OCI-LY7 (cell line): ENCODE measurements at regions not wholly inside any gene's neighbourhood (a gene's known extent, or its start where the extent isn't known, plus 50 kb on each side); places are given as distances from the start of the nearest gene placed in this dataset.

ENCODE experiments used
- BruUV-seq: library from RNA; stranded (reverse); fragments of 400-500 nt; replicated peaks from 2 replicates; lab custom pipeline; 2021; lab: Mats Ljungman, UMichigan
- CTCF ChIA-PET: fragments of 300-600 bp; sonication (Branson Sonifier 250); formaldehyde crosslinking; loops from one replicate; lab custom pipeline; 2022; ENCODE audit warnings: antibody characterized with exemption; ENCODE audit not compliant: unreplicated experiment; lab: Charles Lee
- POLR2A ChIA-PET: fragments of 300-600 bp; sonication (Branson Sonifier 250); formaldehyde crosslinking; loops from one replicate; lab custom pipeline; 2022; ENCODE audit warnings: antibody characterized with exemption; lab: Charles Lee
- DNase-seq: peaks from one replicate; pipeline ENCODE4 v3.0.0-alpha.2; 2015; ENCODE audit warnings: low spot score
- H2AFZ ChIP-seq: fragments of 200-600 bp; sonication (generic), shearing (Covaris generic); 2 replicates; pipeline ENCODE4 v1.6.1; 2014; ENCODE audit warnings: mild to moderate bottlenecking, antibody characterized with exemption, low read length, moderate library complexity
- H3K27ac ChIP-seq: fragments of 200-600 bp; sonication (generic); 2 replicates; pipeline ENCODE4 v1.5.1; 2014; ENCODE audit warnings: mixed run types, low read depth, mild to moderate bottlenecking, moderate library complexity, low read length, inconsistent platforms; ENCODE audit not compliant: poor library complexity, severe bottlenecking
- H3K36me3 ChIP-seq: fragments of 200-600 bp; sonication (generic); 2 replicates; pipeline ENCODE4 v1.6.1; 2014; ENCODE audit warnings: mild to moderate bottlenecking, antibody characterized with exemption, low read length, moderate library complexity, mixed read lengths; ENCODE audit not compliant: insufficient read depth
- H3K4me1 ChIP-seq: fragments of 200-600 bp; sonication (generic); 2 replicates; pipeline ENCODE4 v1.5.1; 2014; ENCODE audit warnings: mild to moderate bottlenecking, low read length; ENCODE audit not compliant: insufficient read depth, poor library complexity, severe bottlenecking
- H3K4me2 ChIP-seq: fragments of 200-600 bp; sonication (generic); 2 replicates; pipeline ENCODE4 v1.6.1; 2014; ENCODE audit warnings: mild to moderate bottlenecking, low read length
- H3K4me3 ChIP-seq: fragments of 200-600 bp; sonication (generic); 2 replicates; pipeline ENCODE4 v1.5.1; 2014; ENCODE audit warnings: mild to moderate bottlenecking, low read depth, low read length; ENCODE audit not compliant: poor library complexity, severe bottlenecking
- H3K79me2 ChIP-seq: fragments of 200-600 bp; sonication (generic); 2 replicates; pipeline ENCODE4 v1.6.1; 2016; ENCODE audit warnings: low read depth, mild to moderate bottlenecking, low read length, moderate library complexity, mixed read lengths; ENCODE audit not compliant: insufficient read depth
- H3K9me2 ChIP-seq: fragments of 200-600 bp; sonication (generic); 2 replicates; pipeline ENCODE4 v1.6.1; 2016; ENCODE audit warnings: mild to moderate bottlenecking, low read length, mixed read lengths; ENCODE audit not compliant: insufficient read depth
- H3K9me3 ChIP-seq: fragments of 200-600 bp; sonication (generic); 2 replicates; pipeline ENCODE4 v1.6.1; 2014; ENCODE audit warnings: mild to moderate bottlenecking, mixed run types, low read length, mixed read lengths
- H4K20me1 ChIP-seq: fragments of 200-600 bp; sonication (generic); 2 replicates; pipeline ENCODE4 v1.6.1; 2014; ENCODE audit warnings: mild to moderate bottlenecking, antibody characterized with exemption, low read length, moderate library complexity, mixed read lengths; ENCODE audit not compliant: insufficient read depth
- CTCF ChIP-seq: fragments of 200-600 bp; sonication (generic); conservative IDR thresholded peaks from 2 replicates; pipeline ENCODE4 v1.5.1; 2014; ENCODE audit warnings: mild to moderate bottlenecking, antibody characterized with exemption, low read length, moderate library complexity, mixed read lengths
- EZH2phosphoT487 ChIP-seq: fragments of 200-600 bp; sonication (generic); IDR thresholded peaks from 2 replicates; pipeline ENCODE4 v1.6.1; 2018; ENCODE audit warnings: low read depth, borderline replicate concordance, mild to moderate bottlenecking, mixed run types, antibody characterized with exemption, low read length, moderate library complexity, mixed read lengths
- intact Hi-C: fragments of 100-400 bp; cut with micrococcal nuclease; formaldehyde crosslinking; loops from one replicate; pipeline ENCODE4 v1.10.0; 2022; ENCODE audit not compliant: unreplicated experiment

GRCh38 chr9:107734256-107735013, 244.9 kb upstream of the KLF4 start:
- CTCF ChIA-PET = no interaction called here
- intact Hi-C loops = no loop called here
- no TSS peak for BruUV-seq
- no peaks in the 10 kb centered on the region for H3K9me3 ChIP-seq
- TF ChIP-seq CTCF = no peak
- no peak for TF ChIP-seq EZH2phosphoT487
- no peak overlapping the region for H2AFZ ChIP-seq
- no peak overlapping the region for H3K4me2 ChIP-seq
- H3K27ac ChIP-seq = no peak overlapping the region
- H4K20me1 ChIP-seq = no peaks in the 10 kb centered on the region
- POLR2A ChIA-PET = interaction anchor here (0.7 to 1.2 kb wide), 3 partner anchors 8 to 24 kb away, joined by 3 to 4 read pairs (median 3); no protein-coding TSS in a partner anchor
- DNase-seq = no peak
- no peaks in the 10 kb centered on the region for H3K9me2 ChIP-seq
- H3K79me2 ChIP-seq = no peaks in the 10 kb centered on the region
- H3K4me3 ChIP-seq = no peak overlapping the region
- H3K4me1 ChIP-seq = no peaks in the 10 kb centered on the region
- H3K36me3 ChIP-seq = no peaks in the 10 kb centered on the region

- Histone ChIP-seq H3K4me3 (no peak overlapping the region), H3K79me2 (no peaks in the 10 kb centered on the region), H3K36me3 (no peaks in the 10 kb centered on the region), H3K4me1 (no peaks in the 10 kb centered on the region), H4K20me1 (no peaks in the 10 kb centered on the region), H3K9me3 (no peaks in the 10 kb centered on the region), H3K9me2 (no peaks in the 10 kb centered on the region), H3K27ac (no peak overlapping the region), H2AFZ (no peak overlapping the region; the same call in 1 of the 2 replicates), H3K4me2 (no peak overlapping the region)
- CTCF ChIA-PET = no interaction called here
- POLR2A ChIA-PET = interaction anchor here (1.2 kb wide), 2 partner anchors 9 to 23 kb away, joined by 3 read pairs; no protein-coding TSS in a partner anchor
- TF ChIP-seq EZH2phosphoT487 = no peak
- no peak for TF ChIP-seq CTCF
- no TSS peak for BruUV-seq
- DNase-seq = no peak
- intact Hi-C loops = no loop called here
Observed at GRCh38 chr9:107733523-107733894, 243.9 kb upstream of the KLF4 start.
